Stimulated activated CD4-positive, alpha-beta T cell treated with anti-CD3 and anti-CD28 coated beads, Interleukin-4, amount 100 ng/mL, for 24 hours (primary cell): ENCODE measurements at regions not wholly inside any gene's neighbourhood (a gene's known extent, or its start where the extent isn't known, plus 50 kb on each side); places are given as distances from the start of the nearest gene placed in this dataset.

Source experiments
- DNase-seq: peaks from one replicate; pipeline ENCODE4 v3.0.0-alpha.2; 2020

DNA sequence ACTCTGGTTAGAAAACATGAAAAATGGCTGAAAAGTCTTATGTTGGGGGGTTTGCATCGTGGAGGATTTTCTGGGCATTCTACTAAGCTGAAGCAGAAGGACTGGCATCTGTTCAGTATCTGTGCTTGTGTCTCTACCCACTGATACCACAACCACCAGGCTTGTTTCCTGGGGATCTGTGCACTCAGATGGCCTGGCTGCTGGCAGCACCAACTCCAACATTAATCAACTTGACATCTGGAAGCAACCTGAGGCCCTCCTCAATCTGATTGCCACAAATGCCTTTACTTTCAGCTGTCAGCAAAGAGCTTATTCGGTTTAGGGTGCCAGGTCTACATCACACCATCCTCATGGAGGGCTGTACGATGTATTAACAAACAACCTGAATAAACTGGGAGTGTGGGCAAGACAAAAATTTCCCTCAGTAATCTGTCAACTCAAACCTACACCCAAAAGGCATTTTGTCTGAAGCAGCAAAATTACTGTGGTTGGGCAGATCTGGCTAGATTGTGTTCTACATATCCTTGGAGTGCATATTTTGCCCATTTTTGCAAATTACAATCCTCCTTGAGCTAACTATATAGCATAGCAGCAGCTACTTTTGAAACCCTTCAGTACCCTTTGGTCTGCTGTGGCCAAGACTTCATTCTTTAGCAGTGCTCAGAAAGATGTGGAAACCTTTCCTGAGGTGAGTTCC lies 74.6 kb downstream of the FOXD1 start:
- DNase-seq = no peak

GRCh38 chr5:73370640-73371583 lies 77.7 kb downstream of the FOXD1 start:
- no peak for DNase-seq

DNA sequence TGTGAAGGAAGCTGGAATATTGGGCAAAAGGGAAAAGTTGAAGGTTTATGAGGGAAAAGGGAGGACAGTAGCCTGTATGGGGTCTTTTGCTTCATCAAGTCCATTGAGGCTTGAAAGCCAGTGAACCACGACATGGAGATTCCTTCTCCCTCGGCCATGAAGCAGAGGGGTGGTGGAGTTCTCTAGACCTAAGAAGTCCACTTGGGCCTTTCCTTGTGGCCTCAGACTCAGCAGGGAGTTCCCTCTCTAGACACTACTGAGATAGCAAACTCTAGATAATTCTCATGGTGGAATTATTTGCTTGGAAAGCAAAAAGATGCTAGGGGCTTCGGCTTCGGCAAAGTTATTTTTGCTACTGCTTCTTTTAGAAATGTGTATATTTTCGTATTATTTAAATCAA lies 78.5 kb downstream of the FOXD1 start:
- no peak for DNase-seq

GRCh38 chr5:73369278-73369677 lies 79.3 kb downstream of the FOXD1 start:
- no peak for DNase-seq

GRCh38 chr5:73367650-73368049 lies 80.9 kb downstream of the FOXD1 start:
- no peak for DNase-seq

DNA sequence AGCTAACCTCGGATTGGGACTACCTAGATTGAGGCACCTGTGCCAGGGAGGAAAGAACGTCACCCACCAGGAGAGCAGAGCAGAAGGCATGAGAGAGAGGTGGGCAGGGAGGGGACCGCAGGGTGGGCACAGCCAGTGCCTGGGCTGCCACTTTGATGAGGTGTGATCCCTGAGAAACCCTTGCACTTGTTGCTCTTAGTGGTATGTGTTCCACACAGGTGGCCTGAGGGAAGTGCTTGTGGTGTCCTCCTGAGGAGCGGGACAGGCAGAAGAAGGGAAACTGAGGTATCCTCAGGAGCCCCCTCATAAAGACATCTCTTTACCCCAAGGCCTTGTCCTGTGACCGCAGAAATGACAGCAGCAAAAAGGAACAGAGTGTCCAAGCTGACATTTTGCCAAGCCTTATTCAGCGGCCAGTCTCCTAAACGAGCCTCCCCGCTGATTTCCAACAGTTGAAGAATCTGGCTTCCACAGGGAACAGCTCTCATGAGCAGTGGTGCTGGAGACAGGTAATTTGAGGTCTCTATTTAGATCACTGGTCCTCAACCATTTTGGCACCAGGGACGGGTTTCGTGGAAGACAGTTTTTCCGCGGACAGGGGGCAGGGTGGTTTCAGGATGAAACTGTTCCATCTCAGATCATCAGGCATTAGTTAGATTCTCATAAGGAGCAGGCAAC lies 82.4 kb downstream of the FOXD1 start:
- no peak for DNase-seq

- DNase-seq = no peak
Measured at GRCh38 chr5:73365301-73365853, 83.2 kb downstream of the FOXD1 start.

DNA sequence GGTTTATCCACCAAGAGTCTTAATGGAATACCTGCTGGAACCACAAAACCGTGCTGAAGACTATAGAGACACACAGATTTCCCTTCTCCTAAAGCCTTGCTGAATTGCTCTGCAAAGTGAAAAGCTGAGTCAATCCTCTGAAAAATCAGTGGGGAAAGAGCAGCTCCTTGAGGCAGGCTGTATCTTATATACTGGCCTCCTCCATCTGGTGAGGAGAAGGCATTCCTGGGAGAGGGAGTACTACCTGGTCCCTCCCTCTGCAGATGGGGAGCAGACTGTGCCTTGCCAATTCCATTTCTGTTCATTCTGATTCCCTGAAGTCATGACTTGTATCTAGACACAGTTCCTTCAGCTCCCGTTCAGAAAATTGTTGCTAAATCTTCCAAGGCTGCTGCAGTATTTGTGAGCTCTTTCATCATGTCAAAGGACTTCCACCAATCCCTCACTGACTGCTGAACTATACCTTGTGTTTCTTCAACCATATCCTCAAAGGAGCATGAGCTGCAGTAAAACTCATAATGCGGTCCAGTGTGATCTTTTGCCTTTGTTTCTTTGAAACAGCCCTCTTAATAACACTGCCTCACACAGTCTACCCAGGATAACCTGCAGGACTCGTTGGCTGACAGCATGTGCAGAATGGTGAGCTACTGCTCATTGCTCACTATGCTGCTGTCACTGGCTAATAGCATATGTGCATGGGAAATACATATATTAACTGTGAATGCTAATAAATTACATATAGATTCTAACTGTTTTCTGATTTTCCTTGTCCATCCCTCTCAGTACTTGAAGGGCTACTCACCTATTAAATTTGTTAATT lies 84.5 kb downstream of the FOXD1 start:
- DNase-seq = no peak

- no peak for DNase-seq
Measured at GRCh38 chr5:73359395-73359794, 89.2 kb downstream of the FOXD1 start.

DNA sequence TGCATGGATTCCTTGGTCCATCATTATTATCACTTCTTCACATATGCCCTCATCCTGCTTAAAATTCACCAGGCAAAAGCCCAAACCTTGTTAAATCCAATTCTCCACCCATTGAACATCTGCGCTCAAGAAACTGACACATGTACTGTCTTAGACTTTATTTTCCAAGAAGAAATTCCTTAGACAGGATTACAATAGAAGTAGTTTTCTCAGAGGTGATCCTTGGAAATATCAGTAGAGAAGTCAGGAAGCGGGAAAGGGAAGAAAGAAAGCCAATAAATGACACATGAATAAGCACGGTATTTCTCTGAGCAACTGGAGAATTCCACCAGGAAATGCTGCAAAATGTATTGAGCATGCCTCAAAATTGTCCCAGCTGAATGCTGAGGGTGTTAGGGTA lies 90.2 kb downstream of the FOXD1 start:
- no peak for DNase-seq

DNA sequence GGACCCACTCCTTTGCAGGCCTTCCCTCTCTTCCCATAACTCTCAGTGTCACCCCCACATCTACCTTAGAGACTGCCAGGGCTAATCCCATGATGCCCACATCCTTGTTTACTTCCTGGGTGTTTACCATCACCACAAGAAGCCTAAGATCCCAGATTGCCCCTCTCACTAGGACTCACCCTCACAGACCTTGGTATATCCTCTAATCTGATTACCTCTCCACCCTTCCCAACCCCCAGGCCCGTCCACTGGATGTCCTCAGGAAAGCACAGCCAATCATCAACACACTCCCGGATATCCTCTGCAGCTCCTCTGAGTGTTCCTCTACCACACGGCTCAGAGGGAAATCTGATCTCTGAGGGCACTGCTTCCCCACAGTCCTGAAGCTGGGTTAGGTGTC lies 91.0 kb downstream of the FOXD1 start:
- no peak for DNase-seq

GRCh38 chr5:73355108-73355507 lies 93.5 kb downstream of the FOXD1 start:
- DNase-seq = no peak

DNA sequence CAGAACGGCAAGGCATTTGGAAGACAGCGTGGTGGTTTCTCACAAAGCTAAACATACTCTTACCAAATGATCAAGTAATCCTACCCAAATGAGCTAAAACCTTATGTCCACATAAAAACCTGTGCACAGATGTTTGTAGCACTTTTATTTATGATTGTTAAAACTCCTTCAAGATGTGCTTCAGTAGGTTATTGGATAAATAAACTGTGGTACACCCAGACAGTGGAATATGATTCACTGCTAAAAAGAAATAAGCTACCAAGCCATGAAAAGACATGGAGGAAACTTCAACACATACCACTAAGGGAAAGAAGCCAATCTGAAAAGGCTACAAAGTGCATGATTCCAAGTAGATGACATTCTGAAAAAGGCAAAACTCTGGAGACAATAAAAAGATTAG lies 94.2 kb downstream of the FOXD1 start:
- DNase-seq = no peak

- no peak for DNase-seq
Measured at GRCh38 chr5:73352649-73353230, 95.8 kb downstream of the FOXD1 start.

GRCh38 chr5:73352243-73352642 lies 96.3 kb downstream of the FOXD1 start:
- DNase-seq = no peak

GRCh38 chr5:73351593-73351992 lies 97.0 kb downstream of the FOXD1 start:
- no peak for DNase-seq

DNA sequence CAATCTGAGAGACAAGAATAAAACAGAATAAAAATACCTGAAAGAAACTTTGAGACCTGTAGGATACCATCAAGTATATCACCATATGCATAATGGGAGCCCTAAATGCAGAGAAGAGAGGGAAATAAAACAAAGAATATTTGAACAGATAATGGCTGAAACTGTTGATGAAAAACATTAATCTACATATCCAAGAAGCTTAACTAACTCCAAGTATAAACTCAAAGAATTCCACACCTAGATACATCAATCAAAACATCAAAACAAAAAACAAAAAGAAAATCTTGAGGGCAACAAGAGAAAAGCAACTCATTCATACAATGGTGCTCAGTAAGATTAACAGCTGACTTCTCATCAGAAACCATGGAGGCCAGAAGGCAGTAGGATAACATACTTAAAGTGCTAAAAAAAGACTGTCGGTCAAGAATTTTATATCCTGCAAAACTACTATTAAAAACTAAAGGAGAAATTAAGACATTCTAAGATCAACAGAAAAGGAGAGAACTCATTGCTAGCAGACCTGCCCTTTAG lies 101.6 kb downstream of the FOXD1 start:
- DNase-seq = no peak

GRCh38 chr5:73344835-73345234 lies 103.7 kb downstream of the FOXD1 start:
- DNase-seq = no peak

DNA sequence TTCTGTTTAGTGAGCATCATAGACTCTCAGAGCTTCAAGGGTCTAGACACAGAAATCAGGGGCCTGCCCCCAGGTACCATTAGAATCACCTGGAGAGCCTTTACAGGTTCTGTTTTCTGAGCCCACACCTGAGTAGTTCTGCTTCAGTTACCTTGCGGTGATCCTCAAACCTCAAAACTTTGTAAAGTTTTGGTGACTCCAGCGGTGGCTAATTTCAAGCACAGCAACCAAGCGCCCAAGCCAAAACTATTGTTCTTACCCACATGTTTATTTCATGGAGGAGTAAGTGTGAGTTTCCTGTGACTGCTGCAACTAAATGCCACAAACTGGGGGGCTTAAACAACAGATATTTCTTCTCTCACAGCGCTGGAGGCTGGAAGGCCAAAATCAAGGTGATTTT lies 108.9 kb downstream of the FOXD1 start:
- DNase-seq = no peak

GRCh38 chr5:73339051-73339575 lies 109.5 kb downstream of the FOXD1 start:
- DNase-seq = no peak

DNA sequence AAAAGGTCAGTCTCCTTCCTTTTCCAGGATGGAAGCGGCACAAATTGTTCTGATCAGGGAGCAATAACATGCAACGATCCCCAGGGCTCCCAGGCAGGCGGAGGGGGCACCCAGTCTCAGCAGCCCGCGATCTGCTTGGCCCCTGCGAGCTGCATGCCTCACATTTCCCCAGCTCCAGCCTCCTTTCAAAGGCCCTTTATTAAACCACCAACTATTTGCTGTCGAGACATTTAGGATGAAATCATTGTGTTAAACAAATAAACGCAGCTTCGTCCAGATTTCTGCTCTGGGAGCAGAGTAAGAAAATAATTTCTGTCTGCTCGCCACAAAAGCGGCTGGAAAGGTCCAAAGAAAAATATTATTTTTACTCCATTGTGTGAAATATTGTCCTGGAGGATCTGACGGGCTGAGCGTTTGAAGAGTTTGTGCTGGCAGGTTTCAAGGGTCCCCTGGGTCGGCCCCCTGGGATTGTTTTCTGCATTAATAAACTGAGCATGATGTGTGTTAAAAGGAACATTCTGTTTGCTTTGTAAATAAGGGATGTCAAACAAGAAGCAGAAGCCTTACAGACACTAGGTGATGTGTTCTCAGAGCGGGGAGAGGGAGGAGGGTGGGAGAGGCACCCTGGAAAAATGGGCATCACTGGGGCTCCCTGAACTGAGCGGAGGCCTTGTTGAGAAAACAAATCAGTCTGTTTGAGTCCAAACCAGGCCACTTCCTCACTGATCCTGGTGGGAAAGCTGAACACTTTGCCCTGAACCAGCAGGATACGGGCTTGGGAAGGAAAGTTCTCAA lies 110.1 kb downstream of the FOXD1 start:
- no peak for DNase-seq
